Lower lobe of right lung (tissue), 2 donors: ENCODE measurements at regions not wholly inside any gene's neighbourhood (a gene's known extent, or its start where the extent isn't known, plus 50 kb on each side); places are given as distances from the start of the nearest gene placed in this dataset.

ENCODE experiments used
- ATAC-seq, 2 donors: fragments of 200-7000 bp; cut with Tn5 transposase; one replicate each; pipeline ENCODE4 v1.9.1; 2020 to 2022; ENCODE audit warnings: mild to moderate bottlenecking in 2 of 2, moderate library complexity in 2 of 2
- DNase-seq: peaks from one replicate; pipeline ENCODE4 v3.0.0-alpha.2; 2020
- H3K27ac ChIP-seq: fragments of 200-600 bp; one replicate; pipeline ENCODE4 v1.8.0; 2022
- H3K27me3 ChIP-seq: fragments of 200-600 bp; one replicate; pipeline ENCODE4 v1.8.0; 2022; ENCODE audit warnings: low read depth
- H3K36me3 ChIP-seq: fragments of 200-600 bp; one replicate; pipeline ENCODE4 v1.8.0; 2022; ENCODE audit warnings: mild to moderate bottlenecking
- H3K4me1 ChIP-seq: fragments of 200-600 bp; one replicate; pipeline ENCODE4 v1.8.0; 2022
- H3K4me3 ChIP-seq: fragments of 200-600 bp; one replicate; pipeline ENCODE4 v1.8.0; 2022; ENCODE audit warnings: mild to moderate bottlenecking
- H3K9me3 ChIP-seq: fragments of 200-600 bp; one replicate; pipeline ENCODE4 v1.8.0; 2022
- CTCF ChIP-seq: fragments of 200-600 bp; IDR thresholded peaks from one replicate; pipeline ENCODE4 v1.8.0; 2022; ENCODE audit warnings: antibody characterized with exemption, mild to moderate bottlenecking
- intact Hi-C: fragments of 100-400 bp; cut with DNase I; formaldehyde crosslinking; loops from one replicate; pipeline ENCODE4 v1.11.0; 2022
- donor health status: DM: no; HTN: yes; CAD: no; lungs with severe emphysema.

GRCh38 chr15:93205413-93205812 is 116.4 kb upstream of the RGMA start:
- H3K4me3 ChIP-seq = no peak overlapping the region
- H3K36me3 ChIP-seq = no peaks in the 10 kb centered on the region
- no peak for TF ChIP-seq CTCF
- no peak for ATAC-seq
- intact Hi-C loops = no loop called here
- no peak for DNase-seq
- H3K27me3 ChIP-seq = no peaks in the 10 kb centered on the region
- no peak overlapping the region for H3K27ac ChIP-seq
- H3K4me1 ChIP-seq = no peaks in the 10 kb centered on the region
- no peaks in the 10 kb centered on the region for H3K9me3 ChIP-seq

GRCh38 chr15:93203036-93203435 is 114.0 kb upstream of the RGMA start:
- Histone ChIP-seq H3K4me1 (no peaks in the 10 kb centered on the region), H3K27me3 (no peaks in the 10 kb centered on the region), H3K36me3 (no peaks in the 10 kb centered on the region), H3K27ac (no peak overlapping the region), H3K4me3 (no peak overlapping the region), H3K9me3 (peaks cover 1% of the 10 kb centered on the region)
- ATAC-seq (no peak), DNase-seq (no peak)
- no peak for TF ChIP-seq CTCF
- intact Hi-C loops = no loop called here

- H3K27ac ChIP-seq = no peak overlapping the region
- TF ChIP-seq CTCF = no peak
- ATAC-seq (no peak), DNase-seq (no peak)
- H3K4me3 ChIP-seq = no peak overlapping the region
- intact Hi-C loops = no loop called here
- H3K4me1 ChIP-seq = no peaks in the 10 kb centered on the region
- no peaks in the 10 kb centered on the region for H3K36me3 ChIP-seq
- H3K27me3 ChIP-seq = no peaks in the 10 kb centered on the region
- peaks cover 7% of the 10 kb centered on the region for H3K9me3 ChIP-seq
These were observed 113.4 kb upstream of the RGMA start for GRCh38 chr15:93202405-93202804.

- Histone ChIP-seq H3K36me3 (no peaks in the 10 kb centered on the region), H3K4me1 (no peaks in the 10 kb centered on the region)
- intact Hi-C loops = no loop called here
These were observed 112.9 kb upstream of the RGMA start for GRCh38 chr15:93201940-93202339.

GRCh38 chr15:93200837-93201226 is 111.8 kb upstream of the RGMA start:
- Histone ChIP-seq H3K36me3 (no peaks in the 10 kb centered on the region), H3K4me3 (no peak overlapping the region), H3K27me3 (no peaks in the 10 kb centered on the region), H3K27ac (no peak overlapping the region), H3K4me1 (no peaks in the 10 kb centered on the region), H3K9me3 (peaks cover 8% of the 10 kb centered on the region)
- no peak for TF ChIP-seq CTCF
- DNase-seq (no peak), ATAC-seq (no peak)
- intact Hi-C loops = no loop called here

More at GRCh38 chr15:93201940-93202339, 112.9 kb upstream of the RGMA start:
- DNase-seq = no peak
- Histone ChIP-seq H3K9me3 (peaks cover 8% of the 10 kb centered on the region), H3K4me3 (no peak overlapping the region), H3K27ac (no peak overlapping the region), H3K27me3 (no peaks in the 10 kb centered on the region)
- TF ChIP-seq CTCF = no peak
- ATAC-seq = no peak
